ENCODE measurements at regions not wholly inside any gene's neighbourhood (a gene's known extent, or its start where the extent isn't known, plus 50 kb on each side); places are given as distances from the start of the nearest gene placed in this dataset.

- TF ChIP-seq POLR2AphosphoS5 (IDR thresholded peaks at IDR 0.05) (no peak), POLR2A (IDR thresholded peaks at IDR 0.05) (no peak), EP300 (IDR thresholded peaks at IDR 0.05) (no peak)
- TF ChIP-seq, protein P1, sequence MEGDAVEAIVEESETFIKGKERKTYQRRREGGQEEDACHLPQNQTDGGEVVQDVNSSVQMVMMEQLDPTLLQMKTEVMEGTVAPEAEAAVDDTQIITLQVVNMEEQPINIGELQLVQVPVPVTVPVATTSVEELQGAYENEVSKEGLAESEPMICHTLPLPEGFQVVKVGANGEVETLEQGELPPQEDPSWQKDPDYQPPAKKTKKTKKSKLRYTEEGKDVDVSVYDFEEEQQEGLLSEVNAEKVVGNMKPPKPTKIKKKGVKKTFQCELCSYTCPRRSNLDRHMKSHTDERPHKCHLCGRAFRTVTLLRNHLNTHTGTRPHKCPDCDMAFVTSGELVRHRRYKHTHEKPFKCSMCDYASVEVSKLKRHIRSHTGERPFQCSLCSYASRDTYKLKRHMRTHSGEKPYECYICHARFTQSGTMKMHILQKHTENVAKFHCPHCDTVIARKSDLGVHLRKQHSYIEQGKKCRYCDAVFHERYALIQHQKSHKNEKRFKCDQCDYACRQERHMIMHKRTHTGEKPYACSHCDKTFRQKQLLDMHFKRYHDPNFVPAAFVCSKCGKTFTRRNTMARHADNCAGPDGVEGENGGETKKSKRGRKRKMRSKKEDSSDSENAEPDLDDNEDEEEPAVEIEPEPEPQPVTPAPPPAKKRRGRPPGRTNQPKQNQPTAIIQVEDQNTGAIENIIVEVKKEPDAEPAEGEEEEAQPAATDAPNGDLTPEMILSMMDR (IDR thresholded peaks at IDR 0.05), result no peak
- Histone ChIP-seq H3K9me3 (no peaks in the 10 kb centered on the region), H3K4me1 (no peaks in the 10 kb centered on the region), H3K27me3 (no peaks in the 10 kb centered on the region), H3K4me3 (no peak overlapping the region), H3K36me3 (no peaks in the 10 kb centered on the region), H3K27ac (no peak overlapping the region)
- WGBS, 2 donors (ENCODE audit: low coverage in 1 of 2), result 83 to 100% methylated on average over 3 of the region's 4 CpGs
- ATAC-seq, result no peak
Measured at GRCh38 chrX:118208481-118208880, 91.9 kb upstream of the KLHL13 start.

DNA sequence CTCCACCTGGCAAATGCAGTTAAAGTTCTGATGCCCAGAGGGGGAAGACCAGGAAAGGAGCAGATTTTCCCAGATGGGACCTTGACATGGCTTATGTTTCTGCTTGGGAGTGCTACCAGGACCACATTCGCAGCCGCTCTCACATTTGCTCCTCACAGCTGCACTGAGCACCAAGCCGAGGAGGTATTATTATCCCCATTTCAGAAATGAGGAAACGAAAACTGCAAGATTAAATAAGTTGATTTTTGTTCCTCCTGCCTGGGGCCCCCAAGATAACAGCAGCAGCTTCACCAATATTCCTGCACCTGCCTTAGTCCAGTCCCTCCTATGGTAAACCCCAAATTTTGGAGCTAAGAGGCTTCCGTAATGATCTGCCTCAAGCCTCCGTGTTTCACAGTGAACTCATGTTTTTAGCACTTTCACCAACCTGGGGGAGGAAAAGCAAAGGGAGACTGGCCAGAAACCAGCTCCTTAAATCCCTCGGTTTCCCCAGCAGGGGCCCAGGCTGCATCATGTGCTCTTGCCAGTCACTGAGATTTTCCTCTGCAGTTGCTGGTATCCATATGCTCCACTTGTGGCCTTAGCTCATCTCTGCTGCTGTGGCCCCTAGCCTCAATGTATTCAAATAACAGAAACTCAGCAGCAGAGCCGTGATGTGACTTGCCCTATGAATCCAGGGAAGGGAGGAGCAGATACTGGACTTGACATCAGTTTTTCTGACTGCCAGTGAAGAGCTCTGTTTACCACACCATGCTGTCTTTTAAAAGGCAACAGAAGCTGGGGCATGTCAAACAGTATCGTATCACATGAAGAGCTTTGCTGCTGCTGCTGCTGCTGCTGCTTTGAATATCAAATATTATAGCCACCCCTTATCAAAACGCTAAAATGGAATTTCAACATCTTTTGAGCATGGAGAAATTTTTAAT, 95.5 kb upstream of the KLHL13 start:
- Histone ChIP-seq H3K9me3 (no peaks in the 10 kb centered on the region), H3K4me1 (peaks cover 0 to 7% (median 0%) of the 10 kb centered on the region in 3 donors), H3K27me3 (no peaks in the 10 kb centered on the region), H3K36me3 (no peaks in the 10 kb centered on the region), H3K27ac (no peak overlapping the region), H3K4me3 (no peak overlapping the region)
- 70 to 72% methylated on average over 2 to 6 of the region's 10 CpGs for WGBS, 2 donors (ENCODE audit: low coverage in 1 of 2)
- TF ChIP-seq EP300 (IDR thresholded peaks at IDR 0.05) (no peak), POLR2A (IDR thresholded peaks at IDR 0.05) (no peak), POLR2AphosphoS5 (IDR thresholded peaks at IDR 0.05) (no peak)
- TF ChIP-seq, protein P1 (IDR thresholded peaks at IDR 0.05), result no peak
- no peak for ATAC-seq

DNA sequence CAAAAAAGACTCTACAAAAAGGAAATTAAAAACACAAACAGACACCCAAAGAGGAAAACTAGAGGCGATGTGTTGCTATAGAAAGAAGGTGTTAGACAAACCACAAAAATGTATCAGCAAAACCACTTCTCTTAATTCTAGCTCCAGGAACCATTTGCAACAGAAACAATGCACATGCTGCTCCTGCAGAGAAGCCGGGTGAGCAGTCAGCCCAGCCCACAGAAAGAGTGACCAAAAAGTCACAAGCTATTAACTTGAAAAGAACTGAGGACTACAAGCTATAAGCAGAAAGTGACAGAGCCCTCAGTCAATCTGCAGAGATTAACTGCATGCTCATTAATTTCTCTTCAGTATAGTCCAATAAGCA, 96.2 kb upstream of the KLHL13 start:
- Histone ChIP-seq H3K27me3 (no peaks in the 10 kb centered on the region), H3K4me3 (no peak overlapping the region), H3K36me3 (no peaks in the 10 kb centered on the region), H3K9me3 (no peaks in the 10 kb centered on the region), H3K4me1 (peaks cover 0 to 7% (median 0%) of the 10 kb centered on the region in 3 donors), H3K27ac (no peak overlapping the region)
- TF ChIP-seq EP300 (IDR thresholded peaks at IDR 0.05) (no peak), POLR2AphosphoS5 (IDR thresholded peaks at IDR 0.05) (no peak), POLR2A (IDR thresholded peaks at IDR 0.05) (no peak)
- TF ChIP-seq, protein P1 (IDR thresholded peaks at IDR 0.05), result no peak
- 72 to 75% methylated on average over 2 of the region's 2 CpGs for WGBS, 2 donors (ENCODE audit: low coverage in 1 of 2)
- ATAC-seq, result no peak

DNA sequence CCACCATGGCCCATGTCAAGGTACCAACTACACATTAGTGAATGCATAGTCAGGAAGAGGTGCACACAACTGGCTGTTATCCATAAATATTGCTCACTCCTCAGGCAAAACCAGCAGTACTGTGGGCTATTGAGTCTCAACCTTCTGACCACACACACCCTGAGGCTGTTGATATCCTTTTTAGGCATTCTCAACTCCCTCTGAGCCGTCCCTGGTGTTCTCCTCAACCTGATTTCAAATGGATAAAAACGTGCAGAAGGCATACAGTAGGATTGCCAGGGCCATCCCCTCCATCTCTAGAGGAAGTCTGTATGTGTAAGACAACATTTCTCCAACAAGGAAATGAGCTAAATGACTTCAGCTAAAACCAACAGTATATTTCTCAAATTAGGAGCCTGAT, 98.7 kb upstream of the KLHL13 start:
- H3K27me3 ChIP-seq, result no peaks in the 10 kb centered on the region
- H3K36me3 ChIP-seq, result no peaks in the 10 kb centered on the region
- H3K4me1 ChIP-seq, result peaks cover 0 to 7% (median 0%) of the 10 kb centered on the region in 3 donors
- TF ChIP-seq POLR2AphosphoS5 (IDR thresholded peaks at IDR 0.05) (no peak), POLR2A (IDR thresholded peaks at IDR 0.05) (no peak), EP300 (IDR thresholded peaks at IDR 0.05) (no peak)
- TF ChIP-seq, protein P1 (IDR thresholded peaks at IDR 0.05), result no peak
- H3K27ac ChIP-seq, result no peak overlapping the region
- ATAC-seq, result no peak
- WGBS, 2 donors (ENCODE audit: low coverage in 1 of 2), result no CpG with 5 or more reads among the region's 2 CpGs
- H3K4me3 ChIP-seq, result no peak overlapping the region
- H3K9me3 ChIP-seq, result no peaks in the 10 kb centered on the region

GRCh38 chrX:118216087-118216486, 99.5 kb upstream of the KLHL13 start:
- Histone ChIP-seq H3K4me1 (peaks cover 0 to 7% (median 0%) of the 10 kb centered on the region in 3 donors), H3K36me3 (no peaks in the 10 kb centered on the region), H3K27me3 (no peaks in the 10 kb centered on the region), H3K27ac (no peak overlapping the region), H3K4me3 (no peak overlapping the region), H3K9me3 (no peaks in the 10 kb centered on the region)
- WGBS, 2 donors (ENCODE audit: low coverage in 1 of 2), result 27 to 41% methylated on average over 3 of the region's 3 CpGs
- TF ChIP-seq POLR2A (IDR thresholded peaks at IDR 0.05) (no peak), EP300 (IDR thresholded peaks at IDR 0.05) (no peak), POLR2AphosphoS5 (IDR thresholded peaks at IDR 0.05) (no peak)
- TF ChIP-seq, protein P1 (IDR thresholded peaks at IDR 0.05), result no peak
- ATAC-seq, result no peak
